Endothelial cell of umbilical vein (primary cell): ENCODE measurements at regions not wholly inside any gene's neighbourhood (a gene's known extent, or its start where the extent isn't known, plus 50 kb on each side); places are given as distances from the start of the nearest gene placed in this dataset.
A peak's percentile ranks its signal among the peaks of the same experiment; 100 is the strongest.

Source experiments
- CTCF ChIP-seq, 2 donors: IDR thresholded peaks; 1 replicate in 1 of 2; 2 replicates in 1 of 2; pipeline ENCODE4 v1.5.1; 2011; ENCODE audit warnings: low read length in 2 of 2, mild to moderate bottlenecking in 2 of 2, moderate library complexity in 2 of 2, control low read depth in 1 of 2, inconsistent platforms in 1 of 2, low read depth in 1 of 2; ENCODE audit not compliant: insufficient read depth in 1 of 2; ENCODE audit errors: extremely low read depth in 1 of 2
- EZH2 ChIP-seq: IDR thresholded peaks from 2 replicates; pipeline ENCODE4 v1.6.1; 2012; ENCODE audit warnings: borderline replicate concordance, low read depth, mild to moderate bottlenecking, moderate library complexity, low read length, inconsistent platforms; ENCODE audit not compliant: severe bottlenecking
- GATA2 ChIP-seq: IDR thresholded peaks from 2 replicates; pipeline ENCODE4 v1.7.0; 2011; ENCODE audit warnings: low read depth, mild to moderate bottlenecking, moderate library complexity, mixed read lengths, low read length; ENCODE audit not compliant: insufficient read length, insufficient read depth
- MAX ChIP-seq: IDR thresholded peaks from 2 replicates; pipeline ENCODE4 v1.6.1; 2011; ENCODE audit not compliant: insufficient read depth, insufficient read length
- POLR2A ChIP-seq: IDR thresholded peaks from 2 replicates; pipeline ENCODE4 v1.6.1; 2012; ENCODE audit warnings: low read depth, mild to moderate bottlenecking, control low read depth, low read length
- POLR2AphosphoS5 ChIP-seq: IDR thresholded peaks from 2 replicates; pipeline ENCODE4 v1.6.1; 2012; ENCODE audit warnings: low read depth, mild to moderate bottlenecking, control low read depth, low read length, moderate library complexity; ENCODE audit not compliant: insufficient read depth

- TF ChIP-seq POLR2AphosphoS5 (peak; percentile 48), POLR2A (no peak), CTCF (IDR thresholded peaks at IDR 0.05; ENCODE audit: extremely low read depth in 1 of 2, insufficient read depth in 1 of 2, low read depth in 1 of 2, low read length in 2 of 2) (no peak), MAX (no peak), EZH2 (no peak), GATA2 (peak; percentile 88)
Observed at GRCh38 chr2:78940998-78941397, 84.5 kb upstream of the REG3G start.
